ENCODE measurements at regions not wholly inside any gene's neighbourhood (a gene's known extent, or its start where the extent isn't known, plus 50 kb on each side); places are given as distances from the start of the nearest gene placed in this dataset.
"Not testable (repeated sequence)": the region's sequence is repeated elsewhere in the genome, so short reads cannot be mapped to it uniquely, and the experiment has no call there.

GRCh38 chr1:164446020-164446419, 113.0 kb upstream of the PBX1 start:
- no peak overlapping the region for H3K4me3 ChIP-seq
- H3K9me3 ChIP-seq, result no peaks in the 10 kb centered on the region
- no peaks in the 10 kb centered on the region for H3K4me1 ChIP-seq
- ATAC-seq (no peak), DNase-seq (no peak)
- no peaks in the 10 kb centered on the region for H3K36me3 ChIP-seq
- no peaks in the 10 kb centered on the region for H3K27me3 ChIP-seq
- intact Hi-C loops (cut with DNase I), result no loop called here
- TF ChIP-seq CTCF (IDR thresholded peaks at IDR 0.05), result no peak
- no peak overlapping the region for H3K27ac ChIP-seq

GRCh38 chr1:164452549-164452948, 106.4 kb upstream of the PBX1 start:
- Histone ChIP-seq H3K4me3 (no peak overlapping the region), H3K27me3 (no peaks in the 10 kb centered on the region), H3K36me3 (no peaks in the 10 kb centered on the region), H3K27ac (no peak overlapping the region), H3K9me3 (peaks cover 0 to 5% of the 10 kb centered on the region in 2 donors), H3K4me1 (no peaks in the 10 kb centered on the region)
- no peak for TF ChIP-seq CTCF (IDR thresholded peaks at IDR 0.05)
- intact Hi-C loops (cut with DNase I), result no loop called here
- ATAC-seq (no peak), DNase-seq (no peak)

- no peak overlapping the region for H3K4me3 ChIP-seq
- no peak for ATAC-seq
- intact Hi-C loops (cut with DNase I), result no loop called here
- H3K4me1 ChIP-seq, result no peaks in the 10 kb centered on the region
- no peak overlapping the region for H3K27ac ChIP-seq
- peaks cover 0 to 5% of the 10 kb centered on the region in 2 donors for H3K9me3 ChIP-seq
- H3K27me3 ChIP-seq, result no peaks in the 10 kb centered on the region
- no peaks in the 10 kb centered on the region for H3K36me3 ChIP-seq
- TF ChIP-seq CTCF (IDR thresholded peaks at IDR 0.05), result no peak
- DNase-seq, result no peak
These were observed 102.7 kb upstream of the PBX1 start for GRCh38 chr1:164456272-164456671.

- H3K27me3 ChIP-seq; H3K4me3 ChIP-seq; intact Hi-C loops (cut with DNase I); H3K36me3 ChIP-seq; H3K9me3 ChIP-seq; H3K27ac ChIP-seq; ATAC-seq; H3K4me1 ChIP-seq: not testable (repeated sequence)
- DNase-seq, result peak in 1 of 4 donors; percentile 38
These were observed 99.8 kb upstream of the PBX1 start for GRCh38 chr1:164459176-164459575.

GRCh38 chr1:164466001-164466421, 93.0 kb upstream of the PBX1 start:
- no peaks in the 10 kb centered on the region for H3K9me3 ChIP-seq
- no peak overlapping the region for H3K4me3 ChIP-seq
- TF ChIP-seq CTCF (IDR thresholded peaks at IDR 0.05), result no peak
- no peaks in the 10 kb centered on the region for H3K4me1 ChIP-seq
- H3K27ac ChIP-seq, result no peak overlapping the region
- DNase-seq (no peak), ATAC-seq (no peak)
- intact Hi-C loops (cut with DNase I), result no loop called here
- H3K36me3 ChIP-seq, result no peaks in the 10 kb centered on the region
- H3K27me3 ChIP-seq, result no peaks in the 10 kb centered on the region

- H3K27ac ChIP-seq, result no peak overlapping the region
- H3K4me3 ChIP-seq, result no peak overlapping the region
- no peaks in the 10 kb centered on the region for H3K27me3 ChIP-seq
- no peaks in the 10 kb centered on the region for H3K4me1 ChIP-seq
- no peak for DNase-seq
- no peak for TF ChIP-seq CTCF (IDR thresholded peaks at IDR 0.05)
- intact Hi-C loops (cut with DNase I), result no loop called here
- no peaks in the 10 kb centered on the region for H3K36me3 ChIP-seq
- H3K9me3 ChIP-seq, result no peaks in the 10 kb centered on the region
- ATAC-seq, result no peak
These were observed 92.6 kb upstream of the PBX1 start for GRCh38 chr1:164466429-164466828.

All from left lung (tissue), 4 donors.